GM23338 (cell line): ENCODE measurements at regions not wholly inside any gene's neighbourhood (a gene's known extent, or its start where the extent isn't known, plus 50 kb on each side); places are given as distances from the start of the nearest gene placed in this dataset.

Experiments used
- ATAC-seq: fragments of 200-7000 bp; cut with Tn5 transposase; 3 replicates; pipeline ENCODE4 v1.9.1; 2020
- DNase-seq: peaks from one replicate; pipeline ENCODE4 v3.0.0-alpha.2; 2015; ENCODE audit warnings: low spot score
- H2AFZ ChIP-seq: fragments of 200-600 bp; sonication (generic); 2 replicates; pipeline ENCODE4 v1.8.0; 2016; ENCODE audit warnings: antibody characterized with exemption, mild to moderate bottlenecking, moderate library complexity
- H3F3A ChIP-seq: fragments of 200-600 bp; sonication (generic); replicated peaks from 2 replicates; pipeline ENCODE4 v1.8.0; 2017; ENCODE audit warnings: antibody characterized with exemption, mixed run types, low read depth
- H3K27ac ChIP-seq: fragments of 200-600 bp; sonication (generic); 2 replicates; pipeline ENCODE4 v1.6.1; 2016; ENCODE audit warnings: low read depth
- H3K27me3 ChIP-seq: fragments of 200-600 bp; sonication (generic); 2 replicates; pipeline ENCODE4 v1.8.0; 2016; ENCODE audit warnings: mild to moderate bottlenecking, mixed run types, moderate library complexity; ENCODE audit not compliant: insufficient read depth
- H3K36me3 ChIP-seq: fragments of 200-600 bp; sonication (generic); 2 replicates; pipeline ENCODE4 v1.8.0; 2016; ENCODE audit warnings: mild to moderate bottlenecking; ENCODE audit not compliant: insufficient read depth
- H3K4me1 ChIP-seq: fragments of 200-600 bp; sonication (generic); 2 replicates; pipeline ENCODE4 v1.8.0; 2016; ENCODE audit warnings: mild to moderate bottlenecking, moderate library complexity; ENCODE audit not compliant: insufficient read depth
- H3K4me2 ChIP-seq: fragments of 200-600 bp; sonication (generic); 2 replicates; pipeline ENCODE4 v1.7.1; 2017; ENCODE audit warnings: mixed run types
- H3K4me3 ChIP-seq: fragments of 200-600 bp; sonication (generic); 2 replicates; pipeline ENCODE4 v1.6.1; 2016; ENCODE audit warnings: mixed run types
- H3K79me2 ChIP-seq: fragments of 200-600 bp; sonication (generic); replicated peaks from 2 replicates; pipeline ENCODE4 v1.8.0; 2017; ENCODE audit warnings: mild to moderate bottlenecking; ENCODE audit not compliant: insufficient read depth
- H3K9me2 ChIP-seq: fragments of 200-600 bp; sonication (generic); 2 replicates; pipeline ENCODE4 v1.8.0; 2017; ENCODE audit not compliant: insufficient read depth
- H4K20me1 ChIP-seq: fragments of 200-600 bp; sonication (generic); replicated peaks from 2 replicates; pipeline ENCODE4 v1.8.0; 2017; ENCODE audit warnings: mild to moderate bottlenecking; ENCODE audit not compliant: insufficient read depth
- H3K27ac Mint-ChIP-seq: 2 replicates; pipeline ENCODE4 v1.8.0; 2020; ENCODE audit warnings: inconsistent platforms, mild to moderate bottlenecking, moderate library complexity, mixed read lengths
- H3K27me3 Mint-ChIP-seq: 3 replicates; pipeline ENCODE4 v1.8.0; 2022; ENCODE audit warnings: low read depth, mild to moderate bottlenecking, moderate library complexity, mixed read lengths, inconsistent platforms; ENCODE audit not compliant: insufficient read depth, poor library complexity
- H3K36me3 Mint-ChIP-seq: 3 replicates; pipeline ENCODE4 v1.8.0; 2021; ENCODE audit warnings: low read depth, mild to moderate bottlenecking, inconsistent platforms, moderate library complexity, mixed read lengths
- H3K4me1 Mint-ChIP-seq: 3 replicates; pipeline ENCODE4 v1.8.0; 2020; ENCODE audit warnings: mild to moderate bottlenecking, inconsistent platforms, mixed read lengths
- H3K4me3 Mint-ChIP-seq: 3 replicates; pipeline ENCODE4 v1.8.0; 2021; ENCODE audit warnings: moderate library complexity, mild to moderate bottlenecking, inconsistent platforms, mixed read lengths
- H3K9me3 Mint-ChIP-seq: 3 replicates; pipeline ENCODE4 v1.8.0; 2020; ENCODE audit warnings: moderate library complexity, mild to moderate bottlenecking, inconsistent platforms, mixed read lengths
- CREB1 ChIP-seq: fragments of 250-450 bp; sonication (Bioruptor Pico); IDR thresholded peaks from 2 replicates; pipeline ENCODE4 v1.5.0; 2020; ENCODE audit warnings: low read depth, mild to moderate bottlenecking, moderate library complexity
- EZH2phosphoT487 ChIP-seq: fragments of 200-600 bp; sonication (generic); IDR thresholded peaks from one replicate; pipeline ENCODE4 v1.8.1; 2018; ENCODE audit warnings: antibody characterized with exemption; ENCODE audit not compliant: unreplicated experiment
- JUNB ChIP-seq: IDR thresholded peaks from one replicate; pipeline ENCODE4 v1.6.1; 2016; ENCODE audit warnings: antibody characterized with exemption; ENCODE audit not compliant: unreplicated experiment
- NANOG ChIP-seq: IDR thresholded peaks from 2 replicates; pipeline ENCODE4 v1.6.1; 2016; ENCODE audit warnings: antibody characterized with exemption, borderline replicate concordance
- POLR2AphosphoS5 ChIP-seq: IDR thresholded peaks from 2 replicates; pipeline ENCODE4 v1.6.1; 2016; ENCODE audit warnings: antibody characterized with exemption, low read depth
- ZNF114 ChIP-seq: fragments of 250-450 bp; sonication (Bioruptor Pico); IDR thresholded peaks from 2 replicates; pipeline ENCODE4 v1.5.0; 2020; ENCODE audit warnings: mild to moderate bottlenecking, moderate library complexity
- ZNF331 ChIP-seq: fragments of 250-450 bp; sonication (Bioruptor Pico); IDR thresholded peaks from 2 replicates; pipeline ENCODE4 v1.5.0; 2020; ENCODE audit warnings: low read depth, mild to moderate bottlenecking, moderate library complexity
- ZNF462 ChIP-seq: fragments of 250-450 bp; sonication (Bioruptor Pico); IDR thresholded peaks from 2 replicates; pipeline ENCODE4 v1.5.0; 2020; ENCODE audit warnings: mild to moderate bottlenecking, moderate library complexity
- TF ChIP-seq, protein P1 (sequence below), 2 experiments: fragments of 200-600 bp in 1 of 2; sonication (generic) in 1 of 2; conservative IDR thresholded peaks; 2 replicates each; pipeline versions ENCODE4 v1.5.1 to v1.6.1; 2016 to 2017; ENCODE audit warnings: antibody characterized with exemption in 2 of 2, low read depth in 2 of 2, mild to moderate bottlenecking in 2 of 2, moderate library complexity in 1 of 2
- TF ChIP-seq, protein P2 (sequence below): IDR thresholded peaks from 2 replicates; pipeline ENCODE4 v1.6.1; 2016; ENCODE audit warnings: antibody characterized with exemption
- TF ChIP-seq, protein P3 (sequence below): IDR thresholded peaks from one replicate; pipeline ENCODE4 v1.6.1; 2018; ENCODE audit warnings: antibody characterized with exemption; ENCODE audit not compliant: unreplicated experiment

DNA sequence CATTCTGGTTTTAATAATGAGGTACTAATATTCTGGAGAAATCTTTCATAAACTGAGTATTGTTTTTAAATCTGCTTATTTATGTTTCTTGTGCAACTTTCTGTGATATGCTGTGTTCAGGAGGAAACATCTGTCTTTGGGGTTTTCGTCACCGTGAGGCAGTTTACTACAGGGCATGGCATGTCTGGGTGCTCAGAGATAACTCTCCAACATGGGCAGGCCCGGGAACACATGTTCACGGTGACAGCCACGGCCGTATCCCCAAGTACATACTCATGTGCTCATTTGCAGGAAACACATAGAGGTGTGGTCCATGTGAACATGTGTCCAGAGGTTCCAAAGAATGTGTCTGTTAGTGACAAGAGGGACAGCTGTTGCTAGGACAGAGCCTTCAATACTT is 62.1 kb upstream of the CNKSR3 start:
- H3K4me3 ChIP-seq: no peak overlapping the region
- H3K27me3 ChIP-seq: no peaks in the 10 kb centered on the region
- H3K4me3 Mint-ChIP-seq: no peak overlapping the region
- DNase-seq (no peak), ATAC-seq (no peak)
- no peaks in the 10 kb centered on the region for H3K36me3 Mint-ChIP-seq
- no peaks in the 10 kb centered on the region for H3K9me2 ChIP-seq
- H3K4me2 ChIP-seq: no peak overlapping the region
- no peak overlapping the region for H2AFZ ChIP-seq
- H3F3A ChIP-seq: no peaks in the 10 kb centered on the region
- TF ChIP-seq POLR2AphosphoS5 (no peak), ZNF462 (CRISPR knock-in tag) (no peak), JUNB (no peak), EZH2phosphoT487 (no peak), NANOG (no peak), ZNF331 (CRISPR knock-in tag) (no peak), ZNF114 (CRISPR knock-in tag) (no peak), CREB1 (no peak)
- TF ChIP-seq, protein P1, sequence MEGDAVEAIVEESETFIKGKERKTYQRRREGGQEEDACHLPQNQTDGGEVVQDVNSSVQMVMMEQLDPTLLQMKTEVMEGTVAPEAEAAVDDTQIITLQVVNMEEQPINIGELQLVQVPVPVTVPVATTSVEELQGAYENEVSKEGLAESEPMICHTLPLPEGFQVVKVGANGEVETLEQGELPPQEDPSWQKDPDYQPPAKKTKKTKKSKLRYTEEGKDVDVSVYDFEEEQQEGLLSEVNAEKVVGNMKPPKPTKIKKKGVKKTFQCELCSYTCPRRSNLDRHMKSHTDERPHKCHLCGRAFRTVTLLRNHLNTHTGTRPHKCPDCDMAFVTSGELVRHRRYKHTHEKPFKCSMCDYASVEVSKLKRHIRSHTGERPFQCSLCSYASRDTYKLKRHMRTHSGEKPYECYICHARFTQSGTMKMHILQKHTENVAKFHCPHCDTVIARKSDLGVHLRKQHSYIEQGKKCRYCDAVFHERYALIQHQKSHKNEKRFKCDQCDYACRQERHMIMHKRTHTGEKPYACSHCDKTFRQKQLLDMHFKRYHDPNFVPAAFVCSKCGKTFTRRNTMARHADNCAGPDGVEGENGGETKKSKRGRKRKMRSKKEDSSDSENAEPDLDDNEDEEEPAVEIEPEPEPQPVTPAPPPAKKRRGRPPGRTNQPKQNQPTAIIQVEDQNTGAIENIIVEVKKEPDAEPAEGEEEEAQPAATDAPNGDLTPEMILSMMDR (conservative IDR thresholded peaks at IDR 0.05; ENCODE audit: low read depth in 2 of 2): no peak
- TF ChIP-seq, protein P2, sequence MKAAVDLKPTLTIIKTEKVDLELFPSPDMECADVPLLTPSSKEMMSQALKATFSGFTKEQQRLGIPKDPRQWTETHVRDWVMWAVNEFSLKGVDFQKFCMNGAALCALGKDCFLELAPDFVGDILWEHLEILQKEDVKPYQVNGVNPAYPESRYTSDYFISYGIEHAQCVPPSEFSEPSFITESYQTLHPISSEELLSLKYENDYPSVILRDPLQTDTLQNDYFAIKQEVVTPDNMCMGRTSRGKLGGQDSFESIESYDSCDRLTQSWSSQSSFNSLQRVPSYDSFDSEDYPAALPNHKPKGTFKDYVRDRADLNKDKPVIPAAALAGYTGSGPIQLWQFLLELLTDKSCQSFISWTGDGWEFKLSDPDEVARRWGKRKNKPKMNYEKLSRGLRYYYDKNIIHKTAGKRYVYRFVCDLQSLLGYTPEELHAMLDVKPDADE: no peak
- TF ChIP-seq, protein P3, sequence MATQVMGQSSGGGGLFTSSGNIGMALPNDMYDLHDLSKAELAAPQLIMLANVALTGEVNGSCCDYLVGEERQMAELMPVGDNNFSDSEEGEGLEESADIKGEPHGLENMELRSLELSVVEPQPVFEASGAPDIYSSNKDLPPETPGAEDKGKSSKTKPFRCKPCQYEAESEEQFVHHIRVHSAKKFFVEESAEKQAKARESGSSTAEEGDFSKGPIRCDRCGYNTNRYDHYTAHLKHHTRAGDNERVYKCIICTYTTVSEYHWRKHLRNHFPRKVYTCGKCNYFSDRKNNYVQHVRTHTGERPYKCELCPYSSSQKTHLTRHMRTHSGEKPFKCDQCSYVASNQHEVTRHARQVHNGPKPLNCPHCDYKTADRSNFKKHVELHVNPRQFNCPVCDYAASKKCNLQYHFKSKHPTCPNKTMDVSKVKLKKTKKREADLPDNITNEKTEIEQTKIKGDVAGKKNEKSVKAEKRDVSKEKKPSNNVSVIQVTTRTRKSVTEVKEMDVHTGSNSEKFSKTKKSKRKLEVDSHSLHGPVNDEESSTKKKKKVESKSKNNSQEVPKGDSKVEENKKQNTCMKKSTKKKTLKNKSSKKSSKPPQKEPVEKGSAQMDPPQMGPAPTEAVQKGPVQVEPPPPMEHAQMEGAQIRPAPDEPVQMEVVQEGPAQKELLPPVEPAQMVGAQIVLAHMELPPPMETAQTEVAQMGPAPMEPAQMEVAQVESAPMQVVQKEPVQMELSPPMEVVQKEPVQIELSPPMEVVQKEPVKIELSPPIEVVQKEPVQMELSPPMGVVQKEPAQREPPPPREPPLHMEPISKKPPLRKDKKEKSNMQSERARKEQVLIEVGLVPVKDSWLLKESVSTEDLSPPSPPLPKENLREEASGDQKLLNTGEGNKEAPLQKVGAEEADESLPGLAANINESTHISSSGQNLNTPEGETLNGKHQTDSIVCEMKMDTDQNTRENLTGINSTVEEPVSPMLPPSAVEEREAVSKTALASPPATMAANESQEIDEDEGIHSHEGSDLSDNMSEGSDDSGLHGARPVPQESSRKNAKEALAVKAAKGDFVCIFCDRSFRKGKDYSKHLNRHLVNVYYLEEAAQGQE: no peak
- H4K20me1 ChIP-seq: no peaks in the 10 kb centered on the region
- peaks cover 3% of the 10 kb centered on the region for H3K27me3 Mint-ChIP-seq
- H3K36me3 ChIP-seq: no peaks in the 10 kb centered on the region
- H3K4me1 Mint-ChIP-seq: no peaks in the 10 kb centered on the region
- H3K27ac ChIP-seq: no peak overlapping the region
- H3K4me1 ChIP-seq: no peaks in the 10 kb centered on the region
- no peak overlapping the region for H3K27ac Mint-ChIP-seq
- no peaks in the 10 kb centered on the region for H3K79me2 ChIP-seq
- H3K9me3 Mint-ChIP-seq: no peaks in the 10 kb centered on the region
